ENCODE measurements at regions not wholly inside any gene's neighbourhood (a gene's known extent, or its start where the extent isn't known, plus 50 kb on each side); places are given as distances from the start of the nearest gene placed in this dataset.
"Not testable (repeated sequence)": the region's sequence is repeated elsewhere in the genome, so short reads cannot be mapped to it uniquely, and the experiment has no call there.

- no peak for DNase-seq
Measured at GRCh38 chr1:244106837-244107493, 55.9 kb downstream of the ZBTB18 start.

- DNase-seq = no peak
Measured at GRCh38 chr1:244111027-244111426, 59.9 kb downstream of the ZBTB18 start.

GRCh38 chr1:244112041-244112440 is 61.0 kb downstream of the ZBTB18 start:
- no peak for DNase-seq

- no peak for DNase-seq
Measured at GRCh38 chr1:244112636-244113035, 61.6 kb downstream of the ZBTB18 start.

- DNase-seq = no peak
Measured at GRCh38 chr1:244113532-244114320, 62.6 kb downstream of the ZBTB18 start.

- DNase-seq = no peak
Measured at GRCh38 chr1:244114892-244115291, 63.8 kb downstream of the ZBTB18 start.

- no peak for DNase-seq
Measured at GRCh38 chr1:244116946-244117345, 65.9 kb downstream of the ZBTB18 start.

- DNase-seq = no peak
Measured at GRCh38 chr1:244118109-244118761, 67.2 kb downstream of the ZBTB18 start.

GRCh38 chr1:244128591-244129383 is 77.7 kb downstream of the ZBTB18 start:
- DNase-seq = no peak

GRCh38 chr1:244137276-244137675 is 86.2 kb downstream of the ZBTB18 start:
- DNase-seq = no peak

- no peak for DNase-seq
Measured at GRCh38 chr1:244137725-244138124, 86.6 kb downstream of the ZBTB18 start.

GRCh38 chr1:244138399-244138798 is 87.3 kb downstream of the ZBTB18 start:
- DNase-seq = no peak

GRCh38 chr1:244139655-244140054 is 88.6 kb downstream of the ZBTB18 start:
- no peak for DNase-seq

GRCh38 chr1:244140420-244140819 is 89.3 kb downstream of the ZBTB18 start:
- DNase-seq = no peak

GRCh38 chr1:244144053-244144452 is 93.0 kb downstream of the ZBTB18 start:
- no peak for DNase-seq

- DNase-seq = no peak
Measured at GRCh38 chr1:244150071-244150470, 99.0 kb downstream of the ZBTB18 start.

GRCh38 chr1:244150665-244151064 is 99.6 kb downstream of the ZBTB18 start:
- no peak for DNase-seq

GRCh38 chr1:244151537-244151936 is 100.5 kb downstream of the ZBTB18 start:
- no peak for DNase-seq

- DNase-seq = no peak
Measured at GRCh38 chr1:244154508-244154871, 103.4 kb downstream of the ZBTB18 start.

- DNase-seq = no peak
Measured at GRCh38 chr1:244154872-244155531, 103.9 kb downstream of the ZBTB18 start.

- no peak for DNase-seq
Measured at GRCh38 chr1:244155661-244156060, 104.6 kb downstream of the ZBTB18 start.

- not testable (repeated sequence) for DNase-seq
Measured at GRCh38 chr1:244156617-244157016, 105.5 kb downstream of the ZBTB18 start.
